K562 (cell line): ENCODE measurements at regions not wholly inside any gene's neighbourhood (a gene's known extent, or its start where the extent isn't known, plus 50 kb on each side); places are given as distances from the start of the nearest gene placed in this dataset.

Experiments used
- ATAC-seq: fragments of 200-7000 bp; cut with Tn5 transposase; 3 replicates; pipeline ENCODE4 v1.9.1; 2020; ENCODE audit warnings: moderate library complexity
- BruUV-seq: library from RNA; stranded (reverse); fragments of 400-500 nt; replicated peaks from 2 replicates; lab custom pipeline; 2021; lab: Mats Ljungman, UMichigan
- CTCF ChIA-PET: fragments of 300-600 bp; formaldehyde crosslinking; extraction: SDS; loops from one replicate; lab custom pipeline; 2021; ENCODE audit warnings: low intra/inter-chr PET ratio; lab: Yijun Ruan, JAX
- POLR2A ChIA-PET: fragments of 300-600, 350-650 bp; sonication (Branson Sonifier 250); formaldehyde crosslinking; extraction: SDS; loops from one replicate; lab custom pipeline; 2021; ENCODE audit warnings: antibody characterized with exemption, inconsistent platforms; lab: Yijun Ruan, JAX
- DNase-seq, 4 experiments: peaks; one replicate each; pipeline versions ENCODE4 v3.0.0 to v3.0.0-alpha.2; 2011 to 2018; ENCODE audit warnings: low spot score in 3 of 4, mixed read lengths in 3 of 4; ENCODE audit errors: extremely low read depth in 1 of 4
- FAIRE-seq: peaks from 2 replicates; lab custom pipeline; 2011; peaks lifted over from hg19 to GRCh38; lab: Jason Lieb, UNC
- H2AFZ ChIP-seq: 2 replicates; pipeline ENCODE4 v1.6.0; 2011; ENCODE audit warnings: low read depth, low read length, control low read depth, inconsistent platforms
- H3K27ac ChIP-seq: fragments of 200-600 bp; 3 replicates; pipeline ENCODE4 v1.8.0; 2011; ENCODE audit warnings: low read depth, mild to moderate bottlenecking, control low read depth, inconsistent platforms, low read length, moderate library complexity, mixed read lengths; ENCODE audit errors: extremely low read depth
- H3K27me3 ChIP-seq, 2 experiments: fragments of 300-600 bp in 1 of 2; 2 replicates in 1 of 2; 3 replicates in 1 of 2; pipeline versions ENCODE4 v1.6.0 to v1.8.0; 2011; ENCODE audit warnings: inconsistent platforms in 2 of 2, low read length in 2 of 2, mild to moderate bottlenecking in 1 of 2, mixed read lengths in 1 of 2, moderate library complexity in 1 of 2; ENCODE audit not compliant: control insufficient read depth in 2 of 2, insufficient read depth in 2 of 2
- H3K36me3 ChIP-seq: fragments of 300-600 bp; 3 replicates; pipeline ENCODE4 v1.8.0; 2011; ENCODE audit warnings: mild to moderate bottlenecking, low read length, inconsistent platforms; ENCODE audit not compliant: control insufficient read depth, insufficient read depth
- H3K4me1 ChIP-seq, 2 experiments: fragments of 200-600 bp in 1 of 2; replicated peaks in 1 of 2; 2 replicates in 1 of 2; 3 replicates in 1 of 2; pipeline versions ENCODE4 v1.5.1 to v1.8.0; 2011; ENCODE audit warnings: inconsistent platforms in 2 of 2, low read length in 2 of 2, mild to moderate bottlenecking in 1 of 2, mixed read lengths in 1 of 2, moderate library complexity in 1 of 2; ENCODE audit not compliant: control insufficient read depth in 2 of 2, insufficient read depth in 2 of 2
- H3K4me2 ChIP-seq: 2 replicates; pipeline ENCODE4 v1.6.1; 2011; ENCODE audit warnings: low read length, control low read depth, inconsistent platforms, mixed read lengths; ENCODE audit not compliant: insufficient read depth
- H3K4me3 ChIP-seq: fragments of 200-600 bp; sonication (generic), shearing (Covaris generic); 2 replicates; pipeline ENCODE4 v1.5.1; 2016; ENCODE audit warnings: control low read depth, inconsistent platforms
- H3K79me2 ChIP-seq: fragments of 200-600 bp; 3 replicates; pipeline ENCODE4 v1.8.0; 2011; ENCODE audit warnings: low read length, inconsistent platforms; ENCODE audit not compliant: control insufficient read depth, insufficient read depth
- H3K9ac ChIP-seq, 2 experiments: 2 replicates each; pipeline versions ENCODE4 v1.6.0 to v1.6.1; 2011; ENCODE audit warnings: low read depth in 2 of 2, low read length in 2 of 2, control low read depth in 1 of 2, inconsistent platforms in 1 of 2, mild to moderate bottlenecking in 1 of 2, mixed read lengths in 1 of 2; ENCODE audit not compliant: insufficient read depth in 1 of 2
- H3K9me1 ChIP-seq: one replicate; pipeline ENCODE4 v1.6.0; 2011; ENCODE audit warnings: inconsistent platforms, mild to moderate bottlenecking, low read length, moderate library complexity; ENCODE audit not compliant: control insufficient read depth, insufficient read depth
- H3K9me3 ChIP-seq: replicated peaks from 2 replicates; pipeline ENCODE4 v1.5.1; 2011; ENCODE audit warnings: low read depth, low read length, inconsistent platforms; ENCODE audit not compliant: control insufficient read depth, insufficient read depth
- H4K20me1 ChIP-seq: replicated peaks from 2 replicates; pipeline ENCODE4 v1.6.1; 2011; ENCODE audit warnings: low read length, inconsistent platforms, mixed read lengths; ENCODE audit not compliant: control insufficient read depth, insufficient read depth
- C11orf30 ChIP-seq: fragments of 450-650 bp; IDR thresholded peaks from 2 replicates; pipeline ENCODE4 v1.6.1; 2016; ENCODE audit warnings: low read depth, mild to moderate bottlenecking
- CBX1 ChIP-seq: sonication (generic); IDR thresholded peaks from 2 replicates; pipeline ENCODE4 v1.6.1; 2016; ENCODE audit warnings: antibody characterized with exemption, low read depth, mild to moderate bottlenecking
- CEBPG ChIP-seq, 3 experiments: fragments of 200-800 bp in 1 of 3; sonication (Bioruptor generic) in 1 of 3; sonication (generic) in 1 of 3; formaldehyde crosslinking in 1 of 3; IDR thresholded peaks in 2 of 3; conservative IDR thresholded peaks in 1 of 3; 2 replicates each; pipeline versions ENCODE4 v1.6.1 to v1.8.0; 2016 to 2022; ENCODE audit warnings: missing compliant biosample characterization in 2 of 3, missing genetic modification characterization in 2 of 3, mild to moderate bottlenecking in 1 of 3, missing genetic modification reagents in 1 of 3
- ERF ChIP-seq: fragments of 450-650 bp; formaldehyde crosslinking; IDR thresholded peaks from 2 replicates; pipeline ENCODE4 v1.4.0; 2020; ENCODE audit warnings: mild to moderate bottlenecking, mixed read lengths
- HNRNPUL1 ChIP-seq: fragments of 200-400 bp; formaldehyde crosslinking; IDR thresholded peaks from 2 replicates; pipeline ENCODE4 v1.6.1; 2017; ENCODE audit warnings: low read length
- MEIS2 ChIP-seq: fragments of 450-650 bp; IDR thresholded peaks from 2 replicates; pipeline ENCODE4 v1.6.1; 2014; ENCODE audit warnings: mild to moderate bottlenecking; ENCODE audit not compliant: partially characterized antibody
- NFE2L1 ChIP-seq: fragments of 450-650 bp; IDR thresholded peaks from 2 replicates; pipeline ENCODE4 v1.6.1; 2016; ENCODE audit warnings: missing genetic modification characterization, low read depth, mild to moderate bottlenecking, missing compliant biosample characterization, moderate library complexity, borderline replicate concordance
- RUNX1 ChIP-seq: sonication (generic); IDR thresholded peaks from 2 replicates; pipeline ENCODE4 v1.6.1; 2016; ENCODE audit warnings: antibody characterized with exemption, low read depth
- TAL1 ChIP-seq: fragments of 450-650 bp; IDR thresholded peaks from 2 replicates; pipeline ENCODE4 v1.6.1; 2016; ENCODE audit warnings: mild to moderate bottlenecking
- ZNF316 ChIP-seq: fragments of 450-650 bp; IDR thresholded peaks from 2 replicates; pipeline ENCODE4 v1.6.1; 2016
- ZNF512 ChIP-seq: IDR thresholded peaks from 2 replicates; pipeline ENCODE4 v1.6.1; 2016; ENCODE audit warnings: missing genetic modification characterization, missing compliant biosample characterization
- WGBS: fragments of 100-300 bp; shearing (Covaris generic); methylation state at CpG from one replicate; pipeline ENCODE4 v1.1.6; 2016; ENCODE audit warnings: low coverage, mixed read lengths; ENCODE audit not compliant: insufficient coverage; ENCODE audit errors: missing lambda C conversion rate; 5-methylcytosine and 5-hydroxymethylcytosine counted together
- in situ Hi-C: fragments of 300-500 bp; cut with MboI; formaldehyde crosslinking; loops from 4 replicates; pipeline ENCODE4 v1.15.0; 2018; ENCODE audit warnings: inconsistent platforms, mixed read lengths
- intact Hi-C: fragments of 100-400 bp; cut with micrococcal nuclease; formaldehyde crosslinking; loops from 2 replicates; pipeline ENCODE4 v1.14.2; 2022
- TF ChIP-seq, protein P1 (sequence below): fragments of 150-350 bp; IDR thresholded peaks from 2 replicates; pipeline ENCODE4 v1.6.1; 2014; ENCODE audit warnings: low read depth, mild to moderate bottlenecking, low read length, borderline replicate concordance
- TF ChIP-seq, protein P2 (sequence below), 2 experiments: IDR thresholded peaks in 1 of 2; conservative IDR thresholded peaks in 1 of 2; 2 replicates each; pipeline ENCODE4 v1.6.1; 2016; ENCODE audit warnings: low read depth in 2 of 2, mild to moderate bottlenecking in 1 of 2, missing compliant biosample characterization in 1 of 2, missing genetic modification characterization in 1 of 2, moderate library complexity in 1 of 2

DNA sequence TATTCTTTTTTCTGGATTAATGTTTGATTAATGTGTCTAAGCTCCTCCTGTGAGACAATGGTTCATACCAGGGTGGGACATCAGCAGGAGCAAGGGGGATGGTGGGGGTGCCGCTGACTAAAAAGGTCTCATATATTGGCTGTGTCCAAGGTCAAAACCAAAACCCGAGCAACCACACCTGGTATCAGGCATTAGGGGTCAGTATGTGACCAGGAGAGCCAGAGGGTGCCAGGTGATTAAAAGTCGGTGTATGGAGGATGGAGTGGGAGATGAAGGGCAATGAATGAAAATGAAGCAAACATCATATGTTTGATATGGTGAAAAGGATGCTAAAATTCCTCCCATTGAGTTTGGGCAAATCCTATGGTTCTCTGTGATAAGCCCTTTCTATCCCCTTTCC lies 118.0 kb downstream of the MIAT start (continued):
- TF ChIP-seq, protein P1, sequence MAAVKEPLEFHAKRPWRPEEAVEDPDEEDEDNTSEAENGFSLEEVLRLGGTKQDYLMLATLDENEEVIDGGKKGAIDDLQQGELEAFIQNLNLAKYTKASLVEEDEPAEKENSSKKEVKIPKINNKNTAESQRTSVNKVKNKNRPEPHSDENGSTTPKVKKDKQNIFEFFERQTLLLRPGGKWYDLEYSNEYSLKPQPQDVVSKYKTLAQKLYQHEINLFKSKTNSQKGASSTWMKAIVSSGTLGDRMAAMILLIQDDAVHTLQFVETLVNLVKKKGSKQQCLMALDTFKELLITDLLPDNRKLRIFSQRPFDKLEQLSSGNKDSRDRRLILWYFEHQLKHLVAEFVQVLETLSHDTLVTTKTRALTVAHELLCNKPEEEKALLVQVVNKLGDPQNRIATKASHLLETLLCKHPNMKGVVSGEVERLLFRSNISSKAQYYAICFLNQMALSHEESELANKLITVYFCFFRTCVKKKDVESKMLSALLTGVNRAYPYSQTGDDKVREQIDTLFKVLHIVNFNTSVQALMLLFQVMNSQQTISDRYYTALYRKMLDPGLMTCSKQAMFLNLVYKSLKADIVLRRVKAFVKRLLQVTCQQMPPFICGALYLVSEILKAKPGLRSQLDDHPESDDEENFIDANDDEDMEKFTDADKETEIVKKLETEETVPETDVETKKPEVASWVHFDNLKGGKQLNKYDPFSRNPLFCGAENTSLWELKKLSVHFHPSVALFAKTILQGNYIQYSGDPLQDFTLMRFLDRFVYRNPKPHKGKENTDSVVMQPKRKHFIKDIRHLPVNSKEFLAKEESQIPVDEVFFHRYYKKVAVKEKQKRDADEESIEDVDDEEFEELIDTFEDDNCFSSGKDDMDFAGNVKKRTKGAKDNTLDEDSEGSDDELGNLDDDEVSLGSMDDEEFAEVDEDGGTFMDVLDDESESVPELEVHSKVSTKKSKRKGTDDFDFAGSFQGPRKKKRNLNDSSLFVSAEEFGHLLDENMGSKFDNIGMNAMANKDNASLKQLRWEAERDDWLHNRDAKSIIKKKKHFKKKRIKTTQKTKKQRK: no peak
- TF ChIP-seq ZNF512 (tag) (no peak), TAL1 (no peak), HNRNPUL1 (no peak)
- TF ChIP-seq, all 486 proteins: peak for 0

- ChIA-PET CTCF (no interaction called here), POLR2A (no interaction called here)
- BruUV-seq: no TSS peak
- intact Hi-C loops: no loop called here
- Histone ChIP-seq H3K9me3 (no peaks in the 10 kb centered on the region), H3K79me2 (no peaks in the 10 kb centered on the region), H3K27ac (no peak overlapping the region), H3K27me3 (no peaks in the 10 kb centered on the region), H3K9me1 (no peaks in the 10 kb centered on the region), H3K36me3 (no peaks in the 10 kb centered on the region), H3K4me2 (no peak overlapping the region), H4K20me1 (no peaks in the 10 kb centered on the region), H3K4me1 (no peaks in the 10 kb centered on the region), H3K9ac (no peak overlapping the region), H2AFZ (no peak overlapping the region), H3K4me3 (no peak overlapping the region)
- in situ Hi-C loops: no loop called here
- no peak for ATAC-seq
- no peak for FAIRE-seq
- DNase-seq: peak in 1 of 4 experiments; percentile 9
- 3% methylated on average over 5 of the region's 6 CpGs for WGBS
- TF ChIP-seq CEBPG (CRISPR knock-in tag; IDR thresholded peaks at IDR 0.05) (no peak), CEBPG (tag; conservative IDR thresholded peaks at IDR 0.05 in 1 of 2, IDR thresholded peaks at IDR 0.05 in 1 of 2) (peak in 1 of 2 experiments; percentile 47; a peak in 2 of 4 replicates), MEIS2 (peak; percentile 34), ERF (CRISPR knock-in tag) (no peak), CBX1 (no peak), NFE2L1 (peak; percentile 51; the same call in 1 of the 2 replicates), RUNX1 (no peak), C11orf30 (peak; percentile 77), ZNF316 (peak; percentile 70)
- TF ChIP-seq, protein P2, sequence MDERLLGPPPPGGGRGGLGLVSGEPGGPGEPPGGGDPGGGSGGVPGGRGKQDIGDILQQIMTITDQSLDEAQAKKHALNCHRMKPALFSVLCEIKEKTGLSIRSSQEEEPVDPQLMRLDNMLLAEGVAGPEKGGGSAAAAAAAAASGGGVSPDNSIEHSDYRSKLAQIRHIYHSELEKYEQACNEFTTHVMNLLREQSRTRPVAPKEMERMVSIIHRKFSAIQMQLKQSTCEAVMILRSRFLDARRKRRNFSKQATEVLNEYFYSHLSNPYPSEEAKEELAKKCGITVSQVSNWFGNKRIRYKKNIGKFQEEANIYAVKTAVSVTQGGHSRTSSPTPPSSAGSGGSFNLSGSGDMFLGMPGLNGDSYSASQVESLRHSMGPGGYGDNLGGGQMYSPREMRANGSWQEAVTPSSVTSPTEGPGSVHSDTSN (CRISPR knock-in tag; IDR thresholded peaks at IDR 0.05; ENCODE audit: low read depth): no peak
- TF ChIP-seq, protein P2 (tag; conservative IDR thresholded peaks at IDR 0.05; ENCODE audit: low read depth): peak; percentile 68
Measured at GRCh38 chr22:26777156-26777801, 119.9 kb downstream of the MIAT start.
